ENCODE measurements at regions not wholly inside any gene's neighbourhood (a gene's known extent, or its start where the extent isn't known, plus 50 kb on each side); places are given as distances from the start of the nearest gene placed in this dataset.

DNA sequence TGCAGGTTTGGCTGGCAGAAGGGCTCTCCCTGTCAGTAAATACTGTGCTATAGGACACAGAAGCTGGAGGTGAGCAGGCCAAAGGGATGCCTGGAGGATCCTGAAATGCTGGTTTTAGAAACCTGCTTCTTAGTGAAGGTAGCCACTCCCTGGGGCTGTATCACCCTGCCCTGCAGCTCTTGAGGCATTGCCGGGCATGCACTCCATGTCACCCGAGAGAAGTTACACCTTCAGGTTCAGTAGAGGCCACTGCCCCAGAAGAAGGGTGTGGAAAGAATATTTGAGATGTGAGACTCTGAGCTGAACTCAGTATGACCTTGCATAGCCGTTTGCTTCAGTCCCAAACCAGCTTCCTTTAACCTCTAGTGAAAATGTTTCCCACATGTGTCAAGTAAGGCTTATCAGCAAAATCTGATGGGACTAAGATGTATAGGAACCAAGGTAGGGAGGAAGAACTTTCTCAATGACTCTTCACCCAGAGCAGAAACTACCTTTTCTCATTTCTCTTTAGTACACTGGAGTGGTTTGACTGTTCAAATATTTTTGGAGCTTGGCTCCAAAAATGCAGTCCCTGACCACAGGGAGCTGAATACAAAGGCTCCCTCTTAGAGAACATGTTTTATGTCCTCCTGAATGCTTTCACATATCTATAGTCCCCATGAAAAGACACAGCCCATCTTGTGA is 164.5 kb upstream of the DYRK2 start:
- TF ChIP-seq, protein P1, sequence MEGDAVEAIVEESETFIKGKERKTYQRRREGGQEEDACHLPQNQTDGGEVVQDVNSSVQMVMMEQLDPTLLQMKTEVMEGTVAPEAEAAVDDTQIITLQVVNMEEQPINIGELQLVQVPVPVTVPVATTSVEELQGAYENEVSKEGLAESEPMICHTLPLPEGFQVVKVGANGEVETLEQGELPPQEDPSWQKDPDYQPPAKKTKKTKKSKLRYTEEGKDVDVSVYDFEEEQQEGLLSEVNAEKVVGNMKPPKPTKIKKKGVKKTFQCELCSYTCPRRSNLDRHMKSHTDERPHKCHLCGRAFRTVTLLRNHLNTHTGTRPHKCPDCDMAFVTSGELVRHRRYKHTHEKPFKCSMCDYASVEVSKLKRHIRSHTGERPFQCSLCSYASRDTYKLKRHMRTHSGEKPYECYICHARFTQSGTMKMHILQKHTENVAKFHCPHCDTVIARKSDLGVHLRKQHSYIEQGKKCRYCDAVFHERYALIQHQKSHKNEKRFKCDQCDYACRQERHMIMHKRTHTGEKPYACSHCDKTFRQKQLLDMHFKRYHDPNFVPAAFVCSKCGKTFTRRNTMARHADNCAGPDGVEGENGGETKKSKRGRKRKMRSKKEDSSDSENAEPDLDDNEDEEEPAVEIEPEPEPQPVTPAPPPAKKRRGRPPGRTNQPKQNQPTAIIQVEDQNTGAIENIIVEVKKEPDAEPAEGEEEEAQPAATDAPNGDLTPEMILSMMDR (IDR thresholded peaks at IDR 0.05; ENCODE audit: borderline replicate concordance, extremely low read depth, low read length, poor library complexity, severe bottlenecking), result no peak
- no peak for TF ChIP-seq EZH2 (IDR thresholded peaks at IDR 0.05; ENCODE audit: borderline replicate concordance, low read depth, low read length, severe bottlenecking)
